ENCODE measurements at regions not wholly inside any gene's neighbourhood (a gene's known extent, or its start where the extent isn't known, plus 50 kb on each side); places are given as distances from the start of the nearest gene placed in this dataset.
"Not testable (repeated sequence)": the region's sequence is repeated elsewhere in the genome, so short reads cannot be mapped to it uniquely, and the experiment has no call there.

- H3K27me3 Mint-ChIP-seq, result no peaks in the 10 kb centered on the region
- no peaks in the 10 kb centered on the region for H3K9me3 Mint-ChIP-seq
- no peaks in the 10 kb centered on the region for H3K36me3 Mint-ChIP-seq (ENCODE audit: low read depth)
- no peak overlapping the region for H3K4me3 Mint-ChIP-seq
- ChIA-PET CTCF (no interaction called here), POLR2A (no interaction called here)
- no peaks in the 10 kb centered on the region for H3K4me1 Mint-ChIP-seq (ENCODE audit: low read depth)
- DNase-seq, result no peak
- no peak overlapping the region for H3K27ac Mint-ChIP-seq
- no peak for ATAC-seq
- TF ChIP-seq CTCF (IDR thresholded peaks at IDR 0.05), result no peak
- intact Hi-C loops (cut with micrococcal nuclease), result no loop called here
Measured at GRCh38 chr2:242017086-242017485, 147.6 kb downstream of the RTP5 start.

- POLR2A ChIA-PET, H3K27me3 Mint-ChIP-seq: not testable (repeated sequence)
Measured at GRCh38 chr2:242018416-242018815, 148.9 kb downstream of the RTP5 start.

GRCh38 chr2:242019344-242019743 lies 149.8 kb downstream of the RTP5 start:
- H3K4me1 Mint-ChIP-seq (ENCODE audit: low read depth), result no peaks in the 10 kb centered on the region
- no peak overlapping the region for H3K4me3 Mint-ChIP-seq
- ATAC-seq (no peak), DNase-seq (no peak)
- POLR2A ChIA-PET, result no interaction called here
- no peak for TF ChIP-seq CTCF (IDR thresholded peaks at IDR 0.05)
- no peaks in the 10 kb centered on the region for H3K36me3 Mint-ChIP-seq (ENCODE audit: low read depth)
- CTCF ChIA-PET, result no interaction called here
- H3K9me3 Mint-ChIP-seq, result no peaks in the 10 kb centered on the region
- no peaks in the 10 kb centered on the region for H3K27me3 Mint-ChIP-seq
- H3K27ac Mint-ChIP-seq, result no peak overlapping the region
- intact Hi-C loops (cut with micrococcal nuclease), result no loop called here

More at GRCh38 chr2:242018416-242018815, 148.9 kb downstream of the RTP5 start:
- H3K27ac Mint-ChIP-seq; DNase-seq; intact Hi-C loops (cut with micrococcal nuclease); H3K9me3 Mint-ChIP-seq; H3K4me3 Mint-ChIP-seq; H3K4me1 Mint-ChIP-seq (ENCODE audit: low read depth); CTCF ChIA-PET; ATAC-seq; H3K36me3 Mint-ChIP-seq (ENCODE audit: low read depth): not testable (repeated sequence)

- H3K4me1 Mint-ChIP-seq (ENCODE audit: low read depth), result no peaks in the 10 kb centered on the region
- POLR2A ChIA-PET, result no interaction called here
- DNase-seq, result no peak
- H3K36me3 Mint-ChIP-seq (ENCODE audit: low read depth), result no peaks in the 10 kb centered on the region
- intact Hi-C loops (cut with micrococcal nuclease), result no loop called here
- no peaks in the 10 kb centered on the region for H3K27me3 Mint-ChIP-seq
- H3K9me3 Mint-ChIP-seq, result no peaks in the 10 kb centered on the region
- CTCF ChIA-PET, result no interaction called here
- H3K4me3 Mint-ChIP-seq, result no peak overlapping the region
- TF ChIP-seq CTCF (IDR thresholded peaks at IDR 0.05), result no peak
- ATAC-seq, result no peak
- no peak overlapping the region for H3K27ac Mint-ChIP-seq
Measured at GRCh38 chr2:242020196-242021004, 150.9 kb downstream of the RTP5 start.

GRCh38 chr2:242022550-242023290 lies 153.2 kb downstream of the RTP5 start:
- intact Hi-C loops (cut with micrococcal nuclease), result no loop called here

More at GRCh38 chr2:242022550-242023290, 153.2 kb downstream of the RTP5 start:
- ATAC-seq (no peak), DNase-seq (no peak)
- ChIA-PET CTCF (interaction anchor here (1.8 kb wide), 1 partner anchor 72 kb away, joined by 4 read pairs; no protein-coding TSS in a partner anchor), POLR2A (no interaction called here)
- no peak overlapping the region for H3K27ac Mint-ChIP-seq
- no peaks in the 10 kb centered on the region for H3K27me3 Mint-ChIP-seq
- H3K4me1 Mint-ChIP-seq (ENCODE audit: low read depth), result no peaks in the 10 kb centered on the region
- TF ChIP-seq CTCF (IDR thresholded peaks at IDR 0.05), result no peak
- no peaks in the 10 kb centered on the region for H3K9me3 Mint-ChIP-seq
- no peak overlapping the region for H3K4me3 Mint-ChIP-seq
- H3K36me3 Mint-ChIP-seq (ENCODE audit: low read depth), result no peaks in the 10 kb centered on the region

All from activated CD8-positive, alpha-beta T cell treated with anti-CD3 and anti-CD28 coated beads for 36 hours (primary cell).